Natural killer cell (primary cell): ENCODE measurements at regions not wholly inside any gene's neighbourhood (a gene's known extent, or its start where the extent isn't known, plus 50 kb on each side); places are given as distances from the start of the nearest gene placed in this dataset.

Source experiments
- ATAC-seq, 3 donors: fragments of 150-1000 bp in 2 of 3; fragments of 200-7000 bp in 1 of 3; cut with Tn5 transposase; 1 replicate in 1 of 3; 2 replicates in 2 of 3; pipeline ENCODE4 v1.10.0; 2021; ENCODE audit warnings: mild to moderate bottlenecking in 2 of 3, moderate library complexity in 2 of 3
- DNase-seq, 2 donors: peaks; one replicate each; pipeline versions ENCODE4 v3.0.0 to v3.0.0-alpha.2; 2013 to 2021; ENCODE audit warnings: mixed read lengths in 1 of 2
- H3K27ac ChIP-seq: one replicate; pipeline ENCODE4 v1.5.1; 2013; ENCODE audit warnings: mild to moderate bottlenecking, low read length
- H3K27me3 ChIP-seq: one replicate; pipeline ENCODE4 v1.6.1; 2013; ENCODE audit warnings: low read length; ENCODE audit not compliant: control insufficient read depth, insufficient read depth
- H3K36me3 ChIP-seq: one replicate; pipeline ENCODE4 v1.6.1; 2013; ENCODE audit warnings: low read length; ENCODE audit not compliant: control insufficient read depth, insufficient read depth
- H3K4me1 ChIP-seq: one replicate; pipeline ENCODE4 v1.6.1; 2013; ENCODE audit warnings: low read length; ENCODE audit not compliant: control insufficient read depth, insufficient read depth
- H3K4me3 ChIP-seq: one replicate; pipeline ENCODE4 v1.5.1; 2013; ENCODE audit warnings: low read length
- H3K9me3 ChIP-seq: one replicate; pipeline ENCODE4 v1.6.1; 2013; ENCODE audit warnings: low read length; ENCODE audit not compliant: control insufficient read depth, insufficient read depth
- H3K27ac Mint-ChIP-seq, 2 donors: one replicate each; pipeline ENCODE4 v1.8.0; 2022; ENCODE audit warnings: mild to moderate bottlenecking in 2 of 2, mixed read lengths in 2 of 2, moderate library complexity in 1 of 2
- H3K27me3 Mint-ChIP-seq, 2 donors: one replicate each; pipeline ENCODE4 v1.8.0; 2022; ENCODE audit warnings: low read depth in 2 of 2, mixed read lengths in 2 of 2
- H3K36me3 Mint-ChIP-seq: one replicate; pipeline ENCODE4 v1.8.0; 2022; ENCODE audit warnings: mixed read lengths
- H3K4me1 Mint-ChIP-seq, 2 donors: one replicate each; pipeline ENCODE4 v1.8.0; 2022; ENCODE audit warnings: mixed read lengths in 2 of 2
- H3K4me3 Mint-ChIP-seq: one replicate; pipeline ENCODE4 v1.8.0; 2022; ENCODE audit warnings: mild to moderate bottlenecking, moderate library complexity, mixed read lengths
- H3K9me3 Mint-ChIP-seq, 2 donors: one replicate each; pipeline ENCODE4 v1.8.0; 2022; ENCODE audit warnings: mixed read lengths in 2 of 2
- CTCF ChIP-seq: fragments of 200-600 bp; IDR thresholded peaks from one replicate; pipeline ENCODE4 v1.8.0; 2022; ENCODE audit warnings: antibody characterized with exemption
- WGBS: methylation state at CpG from one replicate; pipeline ENCODE4 v1.1.7; 2013; ENCODE audit warnings: missing lambda C conversion rate; ENCODE audit not compliant: insufficient coverage; 5-methylcytosine and 5-hydroxymethylcytosine counted together
- intact Hi-C: fragments of 100-400 bp; cut with micrococcal nuclease; formaldehyde crosslinking; loops from one replicate; pipeline ENCODE4 v1.14.2; 2022

- no peak overlapping the region for H3K4me3 ChIP-seq
- TF ChIP-seq CTCF: no peak
- Mint-ChIP-seq H3K27me3 (no peaks in the 10 kb centered on the region), H3K4me3 (no peak overlapping the region), H3K9me3 (peaks cover 0 to 2% of the 10 kb centered on the region in 2 donors), H3K27ac (no peak overlapping the region), H3K36me3 (no peaks in the 10 kb centered on the region), H3K4me1 (no peaks in the 10 kb centered on the region)
- ATAC-seq: no peak
- H3K27me3 ChIP-seq: no peaks in the 10 kb centered on the region
- H3K27ac ChIP-seq: no peak overlapping the region
- H3K36me3 ChIP-seq: no peaks in the 10 kb centered on the region
- no peak for DNase-seq
- WGBS: 96% methylated on average over 2 of the region's 3 CpGs
- intact Hi-C loops: no loop called here
- no peaks in the 10 kb centered on the region for H3K9me3 ChIP-seq
- H3K4me1 ChIP-seq: no peaks in the 10 kb centered on the region
Observed at GRCh38 chr6:140846503-140847261, 1286.0 kb upstream of the GJE1 start.

DNA sequence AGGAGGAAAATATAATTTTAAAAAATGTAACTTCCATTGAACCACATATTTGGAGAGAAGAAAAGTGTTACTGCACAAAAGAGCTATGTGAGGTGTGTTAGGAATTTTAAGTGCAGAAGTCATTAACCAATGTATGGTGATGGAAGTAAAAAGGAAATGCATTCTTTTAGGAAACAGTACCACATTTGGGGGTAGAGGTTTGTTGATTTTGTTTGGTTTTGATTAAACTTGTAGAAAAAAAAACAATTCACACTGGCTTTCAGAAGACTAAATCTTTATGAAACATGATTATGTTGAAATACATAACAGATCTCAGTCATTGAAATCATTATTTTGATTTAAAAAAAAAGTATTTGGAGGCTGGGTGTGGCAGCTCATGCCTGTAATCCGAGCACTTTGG, 1287.0 kb upstream of the GJE1 start:
- Histone ChIP-seq H3K4me1 (no peaks in the 10 kb centered on the region), H3K27me3 (no peaks in the 10 kb centered on the region), H3K36me3 (no peaks in the 10 kb centered on the region), H3K27ac (no peak overlapping the region), H3K4me3 (no peak overlapping the region), H3K9me3 (no peaks in the 10 kb centered on the region)
- H3K27ac Mint-ChIP-seq: no peak overlapping the region
- TF ChIP-seq CTCF: no peak
- no peaks in the 10 kb centered on the region for H3K27me3 Mint-ChIP-seq
- ATAC-seq: no peak
- no peaks in the 10 kb centered on the region for H3K36me3 Mint-ChIP-seq
- intact Hi-C loops: no loop called here
- no peak for DNase-seq
- 81% methylated on average over 1 of the region's 1 CpG for WGBS
- no peak overlapping the region for H3K4me3 Mint-ChIP-seq
- H3K9me3 Mint-ChIP-seq: peaks cover 0 to 2% of the 10 kb centered on the region in 2 donors
- H3K4me1 Mint-ChIP-seq: no peaks in the 10 kb centered on the region

- H3K27ac Mint-ChIP-seq: no peak overlapping the region
- ATAC-seq (no peak), DNase-seq (no peak)
- 70% methylated on average over 2 of the region's 3 CpGs for WGBS
- H3K9me3 ChIP-seq: no peaks in the 10 kb centered on the region
- H3K27ac ChIP-seq: no peak overlapping the region
- no peak overlapping the region for H3K4me3 ChIP-seq
- H3K36me3 Mint-ChIP-seq: no peaks in the 10 kb centered on the region
- H3K27me3 Mint-ChIP-seq: no peaks in the 10 kb centered on the region
- H3K36me3 ChIP-seq: no peaks in the 10 kb centered on the region
- peaks cover 0 to 2% of the 10 kb centered on the region in 2 donors for H3K9me3 Mint-ChIP-seq
- H3K4me1 Mint-ChIP-seq: no peaks in the 10 kb centered on the region
- no peak for TF ChIP-seq CTCF
- no peaks in the 10 kb centered on the region for H3K4me1 ChIP-seq
- no peak overlapping the region for H3K4me3 Mint-ChIP-seq
- H3K27me3 ChIP-seq: no peaks in the 10 kb centered on the region
- intact Hi-C loops: no loop called here
Observed at GRCh38 chr6:140844167-140844566, 1288.6 kb upstream of the GJE1 start.

DNA sequence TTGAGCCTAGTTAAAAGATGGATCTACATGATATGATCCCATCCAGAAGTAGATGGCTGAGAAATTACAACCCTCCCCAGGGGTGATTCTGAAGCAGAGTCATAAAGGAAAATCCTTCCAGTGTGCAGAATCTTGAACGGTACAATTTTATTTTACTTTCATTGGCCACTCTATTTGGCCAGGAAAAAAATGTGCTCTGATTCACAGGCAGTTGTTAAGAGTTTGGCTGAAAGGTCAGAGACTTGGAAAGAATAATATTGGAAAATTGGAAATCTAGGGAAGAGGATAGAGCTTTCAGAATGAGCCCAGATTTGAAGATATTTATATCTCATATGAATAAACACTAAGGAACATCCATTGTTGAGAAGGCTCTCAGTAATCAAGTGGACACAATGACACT, 1299.3 kb upstream of the GJE1 start:
- no peaks in the 10 kb centered on the region for H3K36me3 ChIP-seq
- no peak for ATAC-seq
- intact Hi-C loops: no loop called here
- no peak overlapping the region for H3K4me3 Mint-ChIP-seq
- H3K27me3 ChIP-seq: no peaks in the 10 kb centered on the region
- no peaks in the 10 kb centered on the region for H3K9me3 Mint-ChIP-seq
- no peak overlapping the region for H3K27ac ChIP-seq
- no peaks in the 10 kb centered on the region for H3K4me1 Mint-ChIP-seq
- H3K4me3 ChIP-seq: no peak overlapping the region
- H3K27me3 Mint-ChIP-seq: no peaks in the 10 kb centered on the region
- DNase-seq: no peak
- TF ChIP-seq CTCF: no peak
- no peaks in the 10 kb centered on the region for H3K36me3 Mint-ChIP-seq
- no peaks in the 10 kb centered on the region for H3K9me3 ChIP-seq
- H3K4me1 ChIP-seq: no peaks in the 10 kb centered on the region
- WGBS: 100% methylated on average over 1 of the region's 1 CpG
- H3K27ac Mint-ChIP-seq: no peak overlapping the region
